ENCODE measurements at regions not wholly inside any gene's neighbourhood (a gene's known extent, or its start where the extent isn't known, plus 50 kb on each side); places are given as distances from the start of the nearest gene placed in this dataset.
"Not testable (repeated sequence)": the region's sequence is repeated elsewhere in the genome, so short reads cannot be mapped to it uniquely, and the experiment has no call there.

DNA sequence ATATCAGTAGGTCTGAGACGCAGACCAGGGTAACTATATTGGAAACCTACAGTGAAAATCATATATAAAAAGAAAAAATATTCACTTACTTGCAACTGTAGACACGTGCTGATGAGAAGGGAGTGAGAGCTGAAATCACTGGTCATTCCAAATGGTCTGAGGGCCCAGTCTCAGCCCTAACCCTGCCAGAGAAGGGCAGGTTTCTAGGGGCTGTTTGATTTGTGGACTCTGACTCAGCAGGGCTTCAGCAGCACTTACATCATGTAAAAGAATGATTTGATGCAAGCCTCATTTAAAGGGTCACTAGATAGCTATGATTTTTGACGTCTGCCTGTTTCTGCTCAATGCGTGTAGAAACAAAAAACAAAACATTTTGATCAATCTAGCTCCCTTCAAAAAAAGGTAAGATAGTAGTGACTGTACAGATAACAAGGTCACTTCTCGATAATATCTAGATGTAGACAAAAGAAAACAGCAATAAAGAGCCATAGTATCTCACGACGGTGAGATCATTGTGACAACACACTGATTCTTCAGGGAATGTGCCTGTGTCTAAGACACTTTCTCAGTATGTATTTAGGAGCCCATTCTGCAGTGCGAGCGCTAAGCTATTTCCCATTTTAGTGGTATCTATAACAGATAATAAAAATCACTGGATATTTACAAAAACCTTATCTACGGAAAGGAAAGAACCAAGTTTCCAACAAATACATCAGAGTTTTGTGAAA is 307.2 kb downstream of the HIVEP2 start:
- DNase-seq = no peak

DNA sequence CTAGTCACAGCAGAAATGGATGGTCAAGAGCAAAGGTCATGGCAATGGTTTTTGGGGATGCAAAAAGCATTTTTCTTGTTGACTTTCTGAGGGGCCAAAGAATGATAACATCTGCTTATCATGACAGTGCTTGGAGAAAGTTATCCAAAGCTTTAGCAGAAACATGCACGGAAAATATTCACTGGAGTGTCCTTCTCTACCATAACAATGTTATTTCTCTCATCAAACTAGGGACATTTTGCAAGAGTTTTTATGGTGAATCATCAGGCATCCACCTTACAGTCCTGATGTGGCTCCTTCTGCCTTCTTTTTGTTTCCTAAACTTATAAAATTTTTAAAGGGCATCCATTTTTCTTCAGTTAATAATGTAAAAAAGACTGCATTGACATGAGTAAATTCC is 302.3 kb downstream of the HIVEP2 start:
- DNase-seq = no peak

DNA sequence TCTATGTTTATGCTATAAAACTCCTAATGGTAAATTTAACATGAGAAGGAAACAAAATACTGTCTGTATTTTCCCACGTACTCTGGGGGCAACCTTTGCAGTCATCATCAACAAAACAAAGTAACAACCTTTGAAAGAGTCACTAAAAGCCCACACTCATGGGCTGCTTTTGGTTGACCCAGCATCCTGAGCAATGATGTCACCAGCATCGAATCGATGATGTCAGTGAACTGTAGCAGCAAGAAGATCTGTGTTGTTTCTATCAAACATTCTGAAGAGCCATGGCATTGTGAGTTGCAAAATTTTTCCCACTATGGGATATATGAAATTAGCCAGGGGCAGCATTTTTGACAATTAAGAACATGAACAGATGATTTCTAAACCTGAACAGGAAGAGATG is 300.1 kb downstream of the HIVEP2 start:
- no peak for DNase-seq

DNA sequence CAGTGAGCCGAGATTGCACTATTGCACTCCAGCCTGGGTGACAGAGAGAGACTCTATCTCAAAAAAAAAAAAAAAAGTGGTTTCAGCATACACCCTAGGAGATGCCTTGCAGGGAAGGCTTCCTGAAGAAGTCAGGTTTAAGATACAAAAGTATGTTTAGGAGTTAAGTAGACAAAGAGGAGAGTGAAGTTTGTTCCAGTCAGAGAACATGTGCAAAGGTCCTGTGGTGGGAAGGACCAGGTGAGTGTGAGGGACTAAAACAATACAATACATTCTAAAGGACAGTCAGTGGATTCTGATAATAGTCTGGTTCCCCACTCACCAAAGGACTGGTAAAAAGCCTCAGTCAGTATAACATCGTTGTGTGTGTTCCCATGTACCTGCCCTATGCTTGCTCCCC is 299.3 kb downstream of the HIVEP2 start:
- no peak for DNase-seq

DNA sequence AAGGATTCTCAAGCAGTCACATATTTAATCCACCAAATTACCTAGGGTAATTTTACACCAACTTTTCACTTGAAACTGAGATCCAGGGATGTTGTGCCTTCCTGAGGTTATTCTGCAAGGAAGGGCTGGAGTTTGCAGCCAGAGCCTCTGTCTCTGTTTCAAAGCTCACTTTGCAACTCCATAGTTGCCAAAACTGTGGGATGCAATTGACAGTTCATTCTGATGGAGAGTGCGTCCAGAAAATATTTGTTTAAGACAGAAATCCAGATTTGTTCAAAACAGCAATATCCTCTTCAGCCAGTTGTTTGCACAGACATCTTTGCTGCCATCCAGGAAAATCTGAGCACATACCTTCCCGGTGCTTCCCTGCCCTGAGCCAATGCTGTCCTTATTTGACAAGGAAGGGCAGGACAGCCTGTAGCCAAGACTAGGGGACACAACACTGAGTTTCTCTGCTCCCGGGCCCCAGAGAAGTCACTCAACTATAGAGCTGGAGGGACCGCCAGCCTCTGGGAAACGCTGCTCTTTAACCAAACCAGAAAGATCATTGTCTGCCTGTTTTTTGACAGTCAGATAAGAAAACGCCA is 297.4 kb downstream of the HIVEP2 start:
- DNase-seq = no peak

DNA sequence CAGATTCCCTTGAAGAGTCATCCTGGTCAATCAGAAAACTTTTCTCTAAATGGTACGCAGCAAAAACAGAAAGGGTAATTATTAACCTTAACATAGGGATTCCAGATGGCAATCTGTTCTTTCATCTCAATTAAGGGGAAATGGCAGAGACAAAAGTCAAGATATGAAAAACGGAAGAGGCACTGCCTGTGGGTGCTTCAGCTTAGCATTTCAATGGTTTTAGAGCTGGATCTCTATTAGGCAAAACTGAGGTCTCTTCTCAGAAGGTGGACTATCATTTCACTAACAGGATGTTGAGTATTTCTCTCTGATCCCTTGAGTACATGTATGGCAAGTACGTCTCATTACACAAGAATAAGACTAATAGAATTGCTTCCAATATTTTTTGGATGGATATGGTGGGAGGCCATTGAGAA is 296.9 kb downstream of the HIVEP2 start:
- no peak for DNase-seq

DNA sequence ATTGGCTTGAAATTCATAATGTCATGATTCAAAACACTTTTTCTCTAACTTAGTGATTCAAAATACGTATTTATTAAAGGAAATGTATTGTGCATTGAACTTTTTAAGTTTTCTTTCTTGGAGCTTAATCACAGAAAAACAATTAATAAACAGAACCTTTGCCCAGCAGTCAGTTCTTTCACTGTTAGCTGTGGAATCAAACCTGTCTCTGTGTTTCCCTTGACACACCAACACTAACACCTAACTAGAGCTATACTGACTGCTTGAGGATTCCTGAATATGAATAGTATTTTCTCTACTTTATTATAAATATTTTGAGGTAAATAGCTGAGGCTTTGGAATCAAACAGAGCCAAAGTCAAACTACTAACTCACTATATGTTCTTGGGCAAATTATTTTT is 296.4 kb downstream of the HIVEP2 start:
- no peak for DNase-seq

DNA sequence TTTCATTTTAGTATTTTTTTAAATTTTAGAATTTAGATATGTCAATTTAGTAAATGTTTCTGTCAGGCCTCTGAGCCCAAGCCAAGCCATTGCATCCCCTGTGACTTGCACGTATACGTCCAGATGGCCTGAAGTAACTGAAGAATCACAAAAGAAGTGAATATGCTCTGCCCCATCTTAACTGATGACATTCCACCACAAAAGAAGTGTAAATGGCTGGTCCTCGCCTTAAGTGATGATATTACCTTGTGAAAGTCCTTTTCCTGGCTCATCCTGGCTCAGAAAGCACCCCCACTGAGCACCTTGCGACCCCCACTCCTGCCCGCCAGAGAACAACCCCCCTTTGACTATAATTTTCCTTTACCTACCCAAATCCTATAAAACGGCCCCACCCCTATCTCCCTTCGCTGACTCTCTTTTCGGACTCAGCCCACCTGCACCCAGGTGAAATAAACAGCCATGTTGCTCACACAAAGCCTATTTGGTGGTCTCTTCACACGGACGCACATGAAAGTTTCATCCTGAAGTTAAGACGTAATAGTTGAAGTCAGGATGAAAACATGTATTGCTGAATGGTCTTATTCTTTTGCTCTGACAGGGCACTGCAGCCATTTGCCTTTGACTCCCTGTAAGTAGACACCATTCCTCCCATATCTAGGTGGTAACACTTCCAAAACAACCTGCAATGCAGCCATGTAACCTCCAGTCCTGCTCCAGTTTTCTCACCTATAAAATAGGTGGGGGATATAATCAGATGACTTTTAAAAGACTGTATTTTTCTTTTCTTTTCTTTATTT is 295.3 kb downstream of the HIVEP2 start:
- not testable (repeated sequence) for DNase-seq

DNA sequence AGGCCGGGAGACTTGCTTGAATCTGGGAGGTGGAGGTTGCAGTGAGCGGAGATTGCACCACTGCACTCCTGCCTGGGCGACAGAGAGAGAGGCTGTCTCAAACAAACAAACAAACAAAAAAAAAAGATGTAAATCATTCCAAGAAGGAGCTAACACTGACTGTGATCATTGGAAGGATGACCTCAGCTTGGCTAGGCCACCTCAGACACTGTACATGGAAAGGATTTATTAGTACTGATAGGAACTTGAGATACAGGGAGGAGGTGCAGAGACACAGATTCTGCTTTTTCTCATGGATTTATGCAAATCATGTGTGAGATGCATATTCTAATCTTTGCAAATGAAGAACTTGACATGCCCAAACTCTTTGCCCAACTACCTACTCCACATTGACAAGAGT is 293.6 kb downstream of the HIVEP2 start:
- DNase-seq = no peak

DNA sequence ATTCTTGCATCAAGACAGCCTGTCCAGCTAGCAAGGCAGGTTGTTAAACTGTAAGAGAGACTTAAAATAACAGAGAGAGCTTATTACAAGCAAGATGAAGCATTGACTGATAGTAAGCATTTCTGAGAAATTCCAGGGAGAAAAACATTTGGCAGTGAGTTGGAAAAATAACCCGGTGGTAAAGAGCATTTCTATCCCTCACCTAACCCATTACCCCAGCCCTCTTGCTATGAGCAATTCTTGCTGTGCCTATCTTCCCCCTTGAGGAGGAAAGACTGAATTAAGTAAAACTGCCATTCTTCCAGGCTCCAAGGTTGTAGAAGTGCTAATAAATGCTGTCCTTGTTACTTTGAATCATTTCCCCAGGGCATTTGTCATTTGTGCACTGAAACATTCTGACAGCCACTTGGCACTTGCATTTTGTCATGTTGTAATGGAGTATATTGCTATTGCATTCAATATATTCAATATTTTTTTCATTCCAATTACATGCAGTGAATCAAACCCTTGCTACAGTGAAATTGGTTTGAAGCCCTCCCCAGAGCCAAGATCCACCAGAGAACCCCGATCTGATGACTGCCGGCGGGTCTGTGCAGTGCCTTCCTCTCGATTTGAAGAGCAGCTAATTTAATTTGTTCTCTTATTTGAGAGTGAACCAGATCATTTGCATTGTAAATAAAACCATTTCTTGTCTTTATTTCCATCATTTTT is 291.1 kb downstream of the HIVEP2 start:
- DNase-seq = no peak

DNA sequence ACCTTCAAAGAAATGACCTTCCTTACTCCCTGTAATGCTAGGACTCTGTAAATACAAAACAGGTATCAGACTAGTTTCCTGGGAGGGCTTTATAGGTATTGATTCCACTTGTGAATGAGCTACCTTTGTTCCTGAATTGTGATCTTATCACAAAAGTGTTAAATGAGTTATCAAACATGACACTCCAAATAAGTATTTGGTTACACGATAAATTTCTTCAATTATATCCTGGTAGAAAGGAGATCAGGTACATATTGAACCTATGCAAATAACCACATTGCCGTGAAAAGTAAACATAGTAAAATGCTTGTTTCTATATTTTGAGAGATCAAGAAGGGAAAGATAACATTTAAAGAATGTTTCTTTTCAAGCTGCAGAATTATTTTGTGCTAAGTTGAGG is 285.3 kb downstream of the HIVEP2 start:
- no peak for DNase-seq

DNA sequence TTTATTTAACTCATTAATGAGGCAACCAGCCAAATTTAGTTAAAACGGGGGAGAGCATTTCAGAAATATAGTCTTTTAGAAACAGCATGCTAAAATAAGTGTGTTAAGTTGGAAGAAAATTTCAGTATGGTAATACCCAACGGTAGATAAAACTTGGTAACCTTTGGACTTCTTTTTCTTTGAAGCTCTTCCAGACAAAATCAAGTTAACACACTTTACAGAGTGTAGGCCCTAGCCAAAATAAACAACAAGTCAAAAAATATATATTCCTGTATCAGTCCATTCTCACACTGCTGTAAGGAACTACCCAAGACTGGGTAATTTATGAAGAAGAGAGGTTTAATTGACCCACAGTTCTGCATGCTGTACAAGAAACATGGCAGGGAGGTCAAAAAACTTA is 279.6 kb downstream of the HIVEP2 start:
- no peak for DNase-seq

DNA sequence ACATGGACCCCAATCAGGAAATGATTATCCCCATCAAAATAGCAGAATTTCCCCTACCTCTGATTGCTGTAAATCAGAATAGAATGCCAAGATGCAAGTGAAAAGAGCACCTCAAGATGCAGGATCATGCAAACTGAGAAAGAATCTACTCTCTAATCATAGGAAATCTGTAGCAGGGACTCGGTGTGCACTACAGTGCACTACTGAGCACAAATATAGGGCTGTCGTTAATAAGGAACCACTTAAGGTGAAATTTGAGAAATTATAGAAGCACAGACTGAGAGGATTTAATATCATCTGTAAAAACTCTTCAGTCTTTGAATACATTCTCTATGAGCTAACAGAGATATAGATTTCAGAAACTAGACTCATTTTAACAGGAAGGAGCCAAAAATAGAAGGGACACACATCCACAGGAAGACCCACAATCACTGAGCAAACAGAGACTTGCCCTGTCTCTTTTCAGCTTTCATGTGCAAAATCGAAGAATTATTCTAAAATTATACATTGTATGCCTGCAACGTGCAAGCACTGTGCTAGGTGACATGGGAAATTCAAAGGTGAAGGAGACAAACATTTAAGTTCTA is 278.3 kb downstream of the HIVEP2 start:
- no peak for DNase-seq

DNA sequence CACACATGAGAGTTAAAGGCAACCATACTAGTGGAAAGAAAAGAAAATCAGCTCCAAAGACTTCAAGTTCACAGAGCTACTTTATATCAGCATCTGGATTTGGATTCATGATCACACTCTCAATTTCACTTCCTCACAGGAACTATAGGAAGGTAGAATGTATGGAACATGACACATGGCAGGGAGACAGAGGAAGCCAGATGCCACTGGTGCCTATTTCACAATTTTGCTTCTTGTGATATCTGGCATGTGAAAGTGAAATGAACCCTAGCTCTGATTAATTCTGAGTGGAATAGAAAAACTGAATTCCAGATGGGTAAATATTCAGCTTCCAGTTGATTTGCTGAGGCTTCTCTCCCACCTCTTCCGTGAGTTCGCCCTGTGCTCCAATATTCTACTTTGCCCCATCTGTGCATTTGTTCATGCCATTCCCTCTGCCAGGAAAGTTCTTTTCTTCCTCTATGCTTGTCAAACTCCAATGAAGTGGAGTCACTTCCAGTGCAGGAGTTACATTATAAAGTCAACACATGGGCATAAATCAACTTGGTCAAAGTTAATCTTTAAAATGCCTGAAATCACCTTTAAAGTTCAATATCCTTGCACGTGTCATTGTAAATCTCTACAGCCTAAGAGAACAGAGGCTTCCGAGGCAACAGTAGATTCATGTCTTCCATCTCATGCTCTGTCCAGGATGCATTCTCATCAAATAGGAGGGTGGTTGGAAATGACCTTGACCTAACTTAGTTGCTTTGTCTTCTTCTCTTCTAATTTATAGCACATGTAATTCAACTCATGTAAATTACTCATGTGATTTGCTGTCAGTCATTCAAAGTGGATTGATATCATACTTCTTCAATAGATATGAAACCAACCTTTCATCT is 275.3 kb downstream of the HIVEP2 start:
- no peak for DNase-seq

DNA sequence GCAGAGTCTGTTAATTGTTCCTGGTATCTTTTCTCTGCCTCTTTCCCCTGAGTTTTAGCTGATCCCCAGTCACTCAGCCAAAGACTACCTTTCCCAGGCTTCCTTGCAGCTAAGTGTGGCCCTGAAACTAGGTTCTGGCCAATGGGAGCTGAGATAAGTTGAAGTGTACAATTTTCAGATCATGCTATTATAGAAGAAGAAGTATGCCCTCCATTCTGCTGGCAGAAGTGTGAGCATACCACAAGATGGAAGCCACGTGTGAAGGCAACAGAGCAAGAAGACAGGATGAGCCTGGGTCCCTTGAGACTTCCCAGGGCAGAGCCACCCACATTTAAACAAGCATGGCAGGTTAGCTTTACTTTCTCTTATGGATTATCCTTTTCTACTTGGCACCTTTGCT is 273.2 kb downstream of the HIVEP2 start:
- DNase-seq = no peak

DNA sequence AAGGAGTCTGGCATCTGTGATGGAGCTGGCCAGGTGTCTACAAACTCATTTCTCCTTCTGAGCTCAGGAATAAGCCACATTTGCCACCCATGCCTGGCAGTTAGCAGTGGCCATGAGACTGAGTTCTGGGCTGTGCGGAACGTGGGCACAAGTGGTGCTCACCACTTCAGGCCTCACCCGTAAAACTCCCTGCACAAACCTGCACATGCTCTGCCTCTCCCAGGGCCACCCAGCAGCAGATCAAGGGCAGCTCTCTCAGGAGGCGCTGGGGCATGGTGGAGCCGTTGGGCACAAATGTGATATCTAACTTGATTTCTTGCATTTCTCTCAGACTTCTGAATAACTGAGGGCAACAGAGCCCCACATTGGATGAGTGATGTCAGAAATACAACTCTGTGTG is 269.5 kb downstream of the HIVEP2 start:
- no peak for DNase-seq

DNA sequence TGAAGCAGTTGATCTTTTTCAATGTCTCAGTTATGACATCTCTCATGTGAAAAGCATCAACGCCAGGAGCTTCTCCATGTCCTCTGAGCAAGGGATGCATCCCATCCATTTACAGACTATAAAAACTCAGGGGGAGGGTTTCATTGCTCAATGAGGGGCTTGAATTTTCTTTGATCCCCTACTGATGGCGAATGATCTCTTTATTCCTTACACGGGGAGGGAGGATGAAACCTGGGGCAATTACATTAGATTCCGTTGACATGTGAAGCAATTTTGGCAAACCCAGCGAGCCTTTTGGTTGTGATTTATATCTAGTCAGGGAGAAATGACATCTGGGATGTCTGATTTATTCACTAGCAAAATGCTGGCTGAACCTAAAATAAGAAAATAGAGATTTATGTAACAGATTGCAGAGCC is 268.9 kb downstream of the HIVEP2 start:
- DNase-seq = no peak

DNA sequence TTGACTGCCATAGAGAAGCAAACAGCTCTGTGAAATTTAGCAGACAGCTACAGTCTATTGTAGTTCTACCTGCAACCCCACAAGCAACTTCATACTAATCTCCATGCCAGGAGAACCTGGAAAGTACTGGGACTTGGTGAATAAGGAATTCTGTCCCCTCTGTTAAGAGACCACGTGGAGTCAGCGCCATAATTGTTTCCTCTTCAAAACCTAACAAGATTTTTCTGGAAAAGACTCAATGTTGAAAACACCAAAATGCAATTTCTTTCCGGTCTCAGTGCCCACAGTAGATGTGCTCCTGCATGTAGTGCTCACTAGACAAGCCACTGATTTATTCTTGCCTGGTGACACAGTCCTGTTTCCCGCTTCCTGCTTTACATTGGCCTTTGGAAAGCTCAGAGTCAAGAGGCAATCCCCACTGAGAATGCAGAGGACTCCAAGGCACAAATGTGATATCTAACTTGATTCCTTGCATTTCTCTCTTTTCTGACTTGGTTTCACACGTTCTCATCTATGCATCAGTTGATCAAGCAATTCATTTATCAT is 268.3 kb downstream of the HIVEP2 start:
- DNase-seq = no peak

DNA sequence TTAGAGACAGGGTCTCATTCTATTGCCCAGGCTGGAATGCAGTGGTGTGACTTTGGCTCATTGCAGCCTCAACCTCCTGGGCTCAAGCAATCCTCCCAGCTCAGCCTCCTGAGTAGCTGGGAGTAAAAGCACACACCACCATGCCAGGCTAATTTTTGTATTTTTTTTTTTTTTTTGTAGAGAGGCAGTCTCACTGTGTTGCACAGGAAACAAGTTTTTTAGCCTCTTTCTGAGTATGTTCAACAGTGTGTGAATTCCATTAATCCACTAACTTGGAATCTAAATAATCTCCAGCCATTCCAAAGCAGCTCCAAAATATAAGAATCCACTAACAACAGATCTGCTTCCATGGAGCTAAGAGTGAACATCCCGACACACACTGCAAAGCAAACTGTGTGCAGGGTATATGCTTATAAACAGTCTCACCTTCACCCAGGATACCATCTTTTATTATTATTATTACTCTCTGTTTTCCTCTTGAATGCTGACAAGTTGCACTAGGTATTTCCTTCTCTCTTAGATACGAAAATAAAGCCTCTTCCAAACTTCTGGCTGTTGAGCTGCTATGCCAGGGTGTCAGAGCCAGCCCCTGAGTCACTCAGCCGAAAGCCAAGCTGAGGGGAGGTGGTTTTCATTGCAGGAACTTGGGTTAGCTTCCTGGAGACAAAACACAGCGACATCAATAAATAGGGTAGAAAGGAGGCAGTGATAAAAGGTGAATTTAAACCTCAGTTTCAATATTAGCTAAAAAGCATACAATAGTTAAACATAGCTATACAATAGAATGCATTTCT is 264.9 kb downstream of the HIVEP2 start:
- DNase-seq = peak; percentile 55

DNA sequence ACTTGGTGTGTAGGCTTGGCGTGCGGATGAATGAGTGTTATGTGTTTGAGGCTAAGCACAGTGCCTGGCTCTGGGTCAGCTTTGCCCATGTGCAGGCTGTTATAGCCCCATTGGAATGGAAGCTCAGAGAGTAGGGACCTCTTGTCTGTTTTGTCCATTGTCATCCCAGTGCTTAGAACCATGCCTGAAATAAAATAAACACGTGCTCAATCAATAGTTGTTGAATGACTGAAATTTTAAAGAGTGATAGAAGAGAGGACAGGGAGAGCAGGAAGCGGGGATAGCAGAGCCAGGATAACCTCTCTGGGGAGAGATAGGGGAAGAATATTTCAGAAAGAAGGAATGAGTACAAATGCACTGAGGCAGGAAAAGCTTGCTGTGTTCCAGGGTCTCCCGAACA is 263.9 kb downstream of the HIVEP2 start:
- no peak for DNase-seq

DNA sequence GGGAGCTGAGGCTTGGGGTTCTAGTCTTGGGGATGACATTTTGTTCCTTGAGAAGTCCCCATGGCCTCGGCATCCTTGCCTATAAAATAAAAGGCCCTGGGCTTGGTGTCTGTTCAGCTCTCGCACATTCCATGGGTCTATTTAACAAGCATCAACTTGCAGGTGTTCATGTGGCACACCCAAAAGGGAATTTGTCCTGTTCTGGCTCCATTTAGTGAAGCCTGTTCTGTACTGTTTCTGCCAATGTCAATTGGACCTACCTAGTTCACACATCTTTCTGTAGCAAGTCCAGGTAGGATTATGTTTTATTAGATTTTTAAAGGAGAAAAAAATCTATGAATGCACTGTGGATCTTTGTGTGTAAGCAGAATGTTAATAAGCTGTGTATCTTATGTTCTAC is 262.0 kb downstream of the HIVEP2 start:
- no peak for DNase-seq

All from dermis blood vessel endothelial cell (primary cell).